ENCODE measurements at regions not wholly inside any gene's neighbourhood (a gene's known extent, or its start where the extent isn't known, plus 50 kb on each side); places are given as distances from the start of the nearest gene placed in this dataset.

DNA sequence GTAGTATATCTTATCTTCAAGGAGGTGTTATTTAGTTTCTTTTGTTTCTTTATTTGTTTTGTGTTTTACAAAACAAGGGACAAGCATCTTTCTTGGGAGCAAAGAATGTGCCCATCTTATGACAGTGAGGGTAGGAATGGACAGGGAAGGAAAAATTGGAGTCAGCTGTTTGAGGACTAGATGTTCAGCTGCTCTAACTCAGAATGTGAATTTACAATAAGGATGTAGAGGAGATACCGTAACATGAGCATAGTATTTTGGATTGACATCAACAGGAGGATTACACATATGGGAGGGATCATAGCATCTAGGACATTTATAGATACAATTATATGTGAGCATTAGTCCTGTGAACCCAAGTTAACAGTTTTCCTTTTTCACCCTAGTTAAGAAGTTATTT is 89.0 kb upstream of the GK2 start:
- TF ChIP-seq, protein P1, sequence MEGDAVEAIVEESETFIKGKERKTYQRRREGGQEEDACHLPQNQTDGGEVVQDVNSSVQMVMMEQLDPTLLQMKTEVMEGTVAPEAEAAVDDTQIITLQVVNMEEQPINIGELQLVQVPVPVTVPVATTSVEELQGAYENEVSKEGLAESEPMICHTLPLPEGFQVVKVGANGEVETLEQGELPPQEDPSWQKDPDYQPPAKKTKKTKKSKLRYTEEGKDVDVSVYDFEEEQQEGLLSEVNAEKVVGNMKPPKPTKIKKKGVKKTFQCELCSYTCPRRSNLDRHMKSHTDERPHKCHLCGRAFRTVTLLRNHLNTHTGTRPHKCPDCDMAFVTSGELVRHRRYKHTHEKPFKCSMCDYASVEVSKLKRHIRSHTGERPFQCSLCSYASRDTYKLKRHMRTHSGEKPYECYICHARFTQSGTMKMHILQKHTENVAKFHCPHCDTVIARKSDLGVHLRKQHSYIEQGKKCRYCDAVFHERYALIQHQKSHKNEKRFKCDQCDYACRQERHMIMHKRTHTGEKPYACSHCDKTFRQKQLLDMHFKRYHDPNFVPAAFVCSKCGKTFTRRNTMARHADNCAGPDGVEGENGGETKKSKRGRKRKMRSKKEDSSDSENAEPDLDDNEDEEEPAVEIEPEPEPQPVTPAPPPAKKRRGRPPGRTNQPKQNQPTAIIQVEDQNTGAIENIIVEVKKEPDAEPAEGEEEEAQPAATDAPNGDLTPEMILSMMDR (IDR thresholded peaks at IDR 0.05; ENCODE audit: extremely low read depth in 1 of 2, insufficient read depth in 1 of 2, low read depth in 1 of 2, low read length in 2 of 2), result no peak
- no peak for TF ChIP-seq EZH2 (IDR thresholded peaks at IDR 0.05; ENCODE audit: borderline replicate concordance, low read depth, low read length, severe bottlenecking)
- no peak for TF ChIP-seq POLR2AphosphoS5 (IDR thresholded peaks at IDR 0.05; ENCODE audit: insufficient read depth, low read depth, low read length)
- no peak for TF ChIP-seq POLR2A (IDR thresholded peaks at IDR 0.05; ENCODE audit: low read depth, low read length)
- TF ChIP-seq FOS (IDR thresholded peaks at IDR 0.05; ENCODE audit: borderline replicate concordance, insufficient read depth, low read length), result no peak
- TF ChIP-seq JUN (IDR thresholded peaks at IDR 0.05; ENCODE audit: borderline replicate concordance, insufficient read depth, insufficient read length, low read depth), result no peak
- TF ChIP-seq, protein P2, sequence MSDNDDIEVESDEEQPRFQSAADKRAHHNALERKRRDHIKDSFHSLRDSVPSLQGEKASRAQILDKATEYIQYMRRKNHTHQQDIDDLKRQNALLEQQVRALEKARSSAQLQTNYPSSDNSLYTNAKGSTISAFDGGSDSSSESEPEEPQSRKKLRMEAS (IDR thresholded peaks at IDR 0.05; ENCODE audit: insufficient read depth, insufficient read length), result no peak
